GM12865 (cell line): ENCODE measurements at regions not wholly inside any gene's neighbourhood (a gene's known extent, or its start where the extent isn't known, plus 50 kb on each side); places are given as distances from the start of the nearest gene placed in this dataset.

Source experiments
- DNase-seq: peaks from one replicate; pipeline ENCODE4 v3.0.0; 2010; ENCODE audit warnings: low read depth
- H3K4me3 ChIP-seq: 2 replicates; pipeline ENCODE4 v1.5.1; 2011; ENCODE audit warnings: mild to moderate bottlenecking, low read depth, low read length, control low read depth
- TF ChIP-seq, protein P1 (sequence below): IDR thresholded peaks from 2 replicates; pipeline ENCODE4 v1.5.1; 2011; ENCODE audit warnings: low read length, control low read depth, low read depth, inconsistent platforms; ENCODE audit not compliant: insufficient read depth; ENCODE audit errors: missing control alignments

DNA sequence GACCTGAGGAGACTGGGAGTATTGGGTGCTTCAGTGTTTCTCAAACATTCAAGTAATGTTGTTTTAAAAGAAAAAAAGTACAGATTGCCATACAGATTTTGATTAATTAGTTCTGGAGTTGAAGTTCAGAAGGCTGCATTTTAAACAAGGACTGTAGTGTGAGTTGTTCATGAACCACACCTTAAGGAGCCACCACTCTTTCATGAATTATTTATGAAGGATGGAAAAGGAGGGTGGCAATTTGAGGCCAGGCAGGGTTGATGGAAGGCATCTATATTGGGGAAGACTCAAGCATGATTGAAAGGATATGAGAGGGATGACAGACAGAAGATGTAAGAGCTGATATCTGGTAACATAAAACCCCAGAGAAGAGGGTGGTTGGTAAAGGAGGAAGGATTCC, 146.6 kb upstream of the CAND1 start:
- no peak overlapping the region for H3K4me3 ChIP-seq
- TF ChIP-seq, protein P1, sequence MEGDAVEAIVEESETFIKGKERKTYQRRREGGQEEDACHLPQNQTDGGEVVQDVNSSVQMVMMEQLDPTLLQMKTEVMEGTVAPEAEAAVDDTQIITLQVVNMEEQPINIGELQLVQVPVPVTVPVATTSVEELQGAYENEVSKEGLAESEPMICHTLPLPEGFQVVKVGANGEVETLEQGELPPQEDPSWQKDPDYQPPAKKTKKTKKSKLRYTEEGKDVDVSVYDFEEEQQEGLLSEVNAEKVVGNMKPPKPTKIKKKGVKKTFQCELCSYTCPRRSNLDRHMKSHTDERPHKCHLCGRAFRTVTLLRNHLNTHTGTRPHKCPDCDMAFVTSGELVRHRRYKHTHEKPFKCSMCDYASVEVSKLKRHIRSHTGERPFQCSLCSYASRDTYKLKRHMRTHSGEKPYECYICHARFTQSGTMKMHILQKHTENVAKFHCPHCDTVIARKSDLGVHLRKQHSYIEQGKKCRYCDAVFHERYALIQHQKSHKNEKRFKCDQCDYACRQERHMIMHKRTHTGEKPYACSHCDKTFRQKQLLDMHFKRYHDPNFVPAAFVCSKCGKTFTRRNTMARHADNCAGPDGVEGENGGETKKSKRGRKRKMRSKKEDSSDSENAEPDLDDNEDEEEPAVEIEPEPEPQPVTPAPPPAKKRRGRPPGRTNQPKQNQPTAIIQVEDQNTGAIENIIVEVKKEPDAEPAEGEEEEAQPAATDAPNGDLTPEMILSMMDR, result no peak
- DNase-seq, result no peak

DNA sequence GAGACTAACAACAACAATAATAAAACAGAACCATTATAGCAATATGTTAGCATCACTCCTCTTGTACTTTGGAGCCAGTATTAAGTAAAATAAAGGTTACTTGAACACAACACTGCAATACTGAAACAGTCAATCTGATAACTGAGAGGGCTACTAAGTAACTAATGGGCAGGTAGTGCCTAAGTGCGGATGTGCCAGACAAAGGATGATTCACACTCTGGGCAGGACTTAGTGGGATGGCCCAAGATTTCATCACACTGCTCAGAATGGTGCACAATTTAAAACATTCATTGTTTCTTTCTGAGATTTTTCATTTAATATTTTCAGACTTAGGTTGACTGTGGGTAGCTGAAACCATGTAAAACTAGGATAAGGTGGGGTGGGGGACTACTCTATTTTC, 131.9 kb upstream of the CAND1 start:
- no peak overlapping the region for H3K4me3 ChIP-seq
- TF ChIP-seq, protein P1, result no peak
- DNase-seq, result no peak

DNA sequence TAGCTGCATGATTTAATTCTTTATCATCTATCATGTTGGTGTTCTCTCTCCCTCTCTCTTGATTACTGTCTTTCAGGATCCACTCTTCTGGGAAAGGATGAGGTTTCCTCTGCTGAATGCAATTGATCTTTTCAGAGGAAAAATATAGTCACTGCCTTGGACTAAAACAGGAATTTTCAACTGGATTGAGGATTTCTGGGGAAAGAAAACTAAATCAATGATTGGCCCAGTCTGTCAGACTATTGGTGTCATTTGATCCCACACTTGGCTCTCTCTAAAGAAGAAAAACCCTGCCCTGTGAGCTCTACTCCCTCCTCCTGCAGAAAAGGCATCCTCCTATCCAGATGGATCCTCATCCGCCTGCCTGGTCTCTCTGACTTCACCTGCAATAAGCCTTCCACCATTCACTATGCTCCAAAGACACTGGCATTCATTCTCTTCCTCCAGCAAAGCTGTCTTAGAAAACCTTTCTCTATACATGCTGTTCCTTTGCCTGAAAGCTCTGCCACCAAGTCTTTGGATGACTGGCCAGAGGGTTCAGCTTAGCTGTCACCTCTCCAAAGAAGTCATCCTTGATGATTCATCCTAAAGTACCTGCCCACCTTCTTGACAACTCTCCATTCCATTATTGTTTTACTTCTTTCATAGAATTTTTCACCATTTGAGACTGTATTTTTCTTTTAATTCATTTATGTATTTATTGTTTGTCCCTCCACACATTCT, 127.7 kb upstream of the CAND1 start:
- DNase-seq, result no peak
- TF ChIP-seq, protein P1, result no peak

DNA sequence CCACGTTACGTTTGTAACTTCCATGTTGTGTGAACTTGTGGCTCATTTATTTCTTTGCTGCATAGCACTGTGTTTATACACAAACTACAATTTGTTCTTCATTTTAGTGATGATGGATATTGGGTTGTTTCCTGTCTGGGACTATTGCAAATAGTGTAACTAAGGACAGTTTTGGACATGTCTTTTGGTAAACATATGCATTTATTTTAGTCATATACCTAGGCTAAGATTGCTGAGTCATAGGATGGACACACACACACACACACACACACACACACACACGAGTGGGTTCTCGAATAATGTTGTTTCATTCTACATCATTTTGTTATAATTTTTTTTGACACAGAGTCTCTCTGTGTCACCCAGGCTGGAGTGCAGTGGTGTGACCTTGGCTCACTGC, 123.5 kb upstream of the CAND1 start:
- TF ChIP-seq, protein P1, result no peak
- no peak for DNase-seq
- H3K4me3 ChIP-seq, result no peak overlapping the region

More for the DNA sequence above, 127.7 kb upstream of the CAND1 start:
- H3K4me3 ChIP-seq, result no peak overlapping the region

DNA sequence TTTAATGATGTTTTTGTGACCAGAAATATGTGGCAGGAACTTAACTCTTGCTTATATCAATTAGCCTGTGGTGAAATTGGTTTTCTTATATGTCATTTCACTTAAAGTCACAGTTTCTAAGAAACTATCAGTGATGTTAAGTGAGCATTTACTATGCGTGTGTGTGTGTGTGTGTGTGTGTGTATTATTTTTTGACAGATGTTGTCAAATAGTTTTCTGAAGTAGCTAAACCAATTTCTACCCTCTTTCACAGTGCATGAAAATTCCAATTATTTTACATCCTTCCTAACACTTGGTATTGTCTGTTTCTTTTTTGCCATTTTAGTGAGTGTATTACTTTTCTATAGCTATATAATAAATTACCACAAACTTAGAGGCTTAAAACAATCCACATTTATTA, 122.1 kb upstream of the CAND1 start:
- no peak for DNase-seq
- no peak overlapping the region for H3K4me3 ChIP-seq
- TF ChIP-seq, protein P1, result no peak

DNA sequence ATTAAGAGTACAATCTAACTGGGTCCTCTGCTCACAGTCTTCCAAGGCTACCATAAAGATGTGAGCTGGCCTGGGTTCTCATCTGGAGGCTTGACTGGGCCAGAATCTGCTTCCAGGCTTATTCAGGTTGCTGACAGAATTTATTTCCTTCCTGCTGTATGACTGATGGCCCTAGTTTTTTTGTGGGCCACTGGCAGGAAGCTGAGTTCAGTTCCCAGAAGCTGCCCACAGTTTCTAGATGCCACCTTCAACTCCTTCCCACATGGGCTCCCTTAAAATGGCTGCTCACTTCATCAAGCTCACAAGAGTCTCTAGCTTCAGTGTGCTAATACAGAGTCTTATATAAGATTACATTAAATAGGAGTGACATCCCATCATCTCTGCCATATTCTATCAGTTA, 121.7 kb upstream of the CAND1 start:
- DNase-seq, result no peak
- TF ChIP-seq, protein P1, result no peak
- H3K4me3 ChIP-seq, result no peak overlapping the region

DNA sequence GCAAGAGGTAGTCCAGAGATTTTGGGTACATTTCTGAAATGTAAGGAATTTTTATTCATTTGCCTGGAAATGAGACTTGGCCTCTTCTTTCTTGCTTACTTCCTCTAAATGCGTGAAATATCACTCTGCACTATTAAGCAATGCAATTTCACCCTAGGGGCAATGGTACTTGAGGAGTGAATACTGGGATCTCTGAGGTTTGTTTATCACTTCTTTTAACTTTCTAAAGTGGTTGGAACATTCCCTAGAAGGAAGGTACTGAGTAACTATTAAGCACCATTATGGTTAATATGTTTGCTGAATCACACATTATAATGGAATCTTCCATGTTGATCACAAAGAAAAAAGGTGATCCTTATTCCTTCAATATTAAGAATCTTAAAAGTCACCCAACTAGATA, 120.9 kb upstream of the CAND1 start:
- TF ChIP-seq, protein P1, result no peak
- no peak for DNase-seq

More for the DNA sequence above, 120.9 kb upstream of the CAND1 start:
- no peak overlapping the region for H3K4me3 ChIP-seq
